CD4-positive, alpha-beta T cell treated with Interleukin-12 subunit alpha and Interleukin-12 subunit beta, for 1 hour (primary cell): ENCODE measurements at regions not wholly inside any gene's neighbourhood (a gene's known extent, or its start where the extent isn't known, plus 50 kb on each side); places are given as distances from the start of the nearest gene placed in this dataset.
"Not testable (repeated sequence)": the region's sequence is repeated elsewhere in the genome, so short reads cannot be mapped to it uniquely, and the experiment has no call there.

Source experiments
- DNase-seq: peaks from one replicate; pipeline ENCODE4 v3.0.0-alpha.2; 2020

DNA sequence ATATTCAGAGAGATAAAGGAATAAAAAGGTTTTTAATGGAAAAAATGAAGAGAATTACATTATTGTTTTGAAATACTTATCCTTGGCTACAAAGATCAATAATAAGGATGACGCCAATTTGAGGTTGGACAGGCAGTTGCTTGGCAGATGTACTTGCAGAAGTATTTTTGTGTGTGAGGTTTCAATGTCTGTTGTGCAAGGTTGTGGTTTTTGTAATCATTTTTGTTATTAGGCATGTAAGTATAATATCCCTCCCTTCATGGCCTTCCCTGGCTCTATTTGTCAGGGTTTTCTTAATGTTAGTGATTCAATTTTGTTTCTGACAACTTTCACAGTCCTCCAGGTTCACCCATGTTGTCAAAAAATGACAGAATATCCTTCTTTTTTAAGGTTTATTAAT is 105.9 kb downstream of the OTOL1 start:
- no peak for DNase-seq

DNA sequence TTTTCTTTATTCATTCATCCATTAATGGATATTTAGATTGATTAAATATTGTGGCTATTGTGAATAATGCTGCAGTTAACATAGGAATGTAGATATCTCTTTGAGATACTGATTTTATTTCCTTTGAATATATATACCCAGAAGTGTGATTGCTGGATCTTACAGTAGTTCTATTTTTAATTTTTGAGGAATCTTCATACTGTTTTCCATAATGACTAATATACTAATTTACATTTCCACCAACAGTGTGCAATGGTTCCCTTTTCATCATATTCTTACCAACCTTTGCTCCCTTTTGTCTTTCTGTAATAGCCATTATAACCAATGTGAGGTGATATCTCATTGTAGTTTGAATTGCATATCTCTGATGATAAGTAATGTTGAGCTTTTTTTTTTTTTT is 106.3 kb downstream of the OTOL1 start:
- DNase-seq, result no peak

DNA sequence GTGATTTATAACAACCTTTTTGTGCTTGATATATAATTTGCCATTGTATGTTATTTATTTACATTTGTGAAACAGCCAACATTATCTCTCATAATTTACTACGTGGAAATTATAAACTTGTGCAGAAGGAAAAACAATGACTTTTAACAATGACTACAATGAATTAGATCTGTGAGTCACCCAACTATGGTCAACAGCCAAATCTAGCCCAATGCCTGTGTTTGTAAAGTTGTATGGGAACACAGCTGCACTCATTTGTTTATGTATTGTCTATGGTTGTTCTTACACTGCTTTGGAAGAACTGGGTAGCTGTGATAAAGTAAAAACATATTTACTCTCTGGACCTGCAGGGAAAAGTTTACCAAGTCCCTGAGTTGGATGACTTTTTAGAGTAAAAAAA is 110.4 kb downstream of the OTOL1 start:
- DNase-seq, result no peak

DNA sequence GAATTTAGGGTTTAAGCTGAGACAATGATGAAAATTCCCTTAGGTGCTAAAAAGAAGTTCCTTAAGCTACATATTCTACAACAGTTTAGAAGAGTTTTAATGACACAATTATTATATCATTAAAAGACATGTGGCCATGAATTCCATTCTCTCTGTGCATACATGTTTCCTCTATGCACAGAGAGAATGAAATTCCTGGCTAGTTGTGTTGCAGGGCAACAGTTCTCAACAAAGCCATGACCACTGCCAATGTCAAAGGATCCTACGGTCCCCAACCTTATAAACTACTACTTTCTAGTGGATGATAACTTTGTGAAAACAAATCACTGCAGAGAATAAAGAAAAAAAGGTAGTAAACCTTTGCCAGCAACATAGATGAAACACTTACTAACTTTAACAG is 122.7 kb downstream of the OTOL1 start:
- no peak for DNase-seq

DNA sequence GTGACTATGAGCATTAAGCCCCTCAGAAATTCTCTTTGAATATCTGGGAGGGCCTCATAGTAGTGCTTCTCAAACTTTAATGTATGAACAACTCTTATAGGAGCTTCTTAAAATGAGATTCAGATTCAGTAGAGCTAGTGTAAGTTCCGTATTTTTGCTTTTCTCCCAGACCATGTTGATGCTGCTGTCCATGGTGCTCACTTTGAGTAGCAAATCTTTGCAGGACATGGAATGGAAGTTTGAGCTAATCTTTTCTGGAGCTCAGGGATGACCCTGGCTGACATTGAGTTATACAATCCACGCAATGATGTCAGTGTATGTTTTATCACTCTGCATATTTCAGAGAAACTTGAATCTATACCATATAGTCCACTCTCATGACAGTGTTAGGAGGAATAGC is 134.2 kb downstream of the OTOL1 start:
- no peak for DNase-seq

DNA sequence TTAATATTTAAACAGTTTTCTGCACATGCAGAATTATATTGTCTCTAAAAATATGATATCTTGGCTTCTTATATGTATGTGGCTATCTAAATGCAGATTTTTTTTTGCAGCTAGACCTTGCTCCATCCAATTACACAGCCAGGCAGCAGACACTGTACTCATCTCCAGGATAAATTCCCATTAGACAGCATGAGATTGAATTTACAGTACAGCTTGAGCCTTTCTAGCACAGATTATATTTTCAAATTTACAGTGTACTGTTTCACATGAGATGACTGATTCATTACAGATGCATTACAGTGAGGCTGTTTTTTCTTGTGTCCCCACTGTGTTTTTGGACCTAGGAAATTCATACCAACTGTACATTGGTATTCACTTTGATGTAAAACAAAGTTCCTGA is 134.9 kb downstream of the OTOL1 start:
- DNase-seq, result no peak

DNA sequence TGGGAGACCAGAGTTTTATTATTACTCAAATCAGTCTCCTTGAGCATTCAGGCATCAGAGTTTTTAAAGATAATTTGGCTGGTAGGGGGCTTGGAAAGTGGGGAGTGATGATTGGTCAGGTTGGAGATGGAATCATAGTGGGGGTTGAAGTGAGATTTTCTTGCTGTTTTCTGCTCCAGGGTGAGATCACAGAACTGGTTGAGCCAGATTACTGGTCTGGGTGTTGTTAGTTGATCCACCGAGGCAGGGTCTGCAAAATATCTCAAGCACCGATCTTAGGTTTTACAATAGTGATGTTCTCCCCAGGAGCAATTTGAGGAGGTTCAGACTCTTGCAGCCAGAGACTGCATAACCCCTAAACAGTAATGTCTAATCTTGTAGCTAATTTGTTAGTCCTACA is 141.0 kb downstream of the OTOL1 start:
- no peak for DNase-seq

DNA sequence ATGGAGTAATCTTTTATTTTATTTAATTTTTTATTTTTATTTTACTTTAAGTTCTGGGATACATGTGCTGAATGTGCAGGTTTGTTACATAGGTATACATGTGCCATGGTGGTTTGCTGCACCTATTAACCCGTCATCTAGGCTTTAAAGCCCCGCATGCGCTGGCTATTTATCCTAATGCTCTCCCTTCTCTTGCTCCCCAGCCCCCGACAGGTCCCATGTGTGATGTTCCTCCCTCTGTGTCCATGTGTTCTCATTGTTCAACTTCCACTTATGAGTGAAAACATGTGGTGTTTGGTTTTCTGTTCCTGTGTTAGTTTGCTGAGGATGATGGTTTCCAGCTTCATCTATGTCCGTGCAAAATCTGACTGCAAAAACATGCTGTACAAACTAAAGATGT is 142.5 kb downstream of the OTOL1 start:
- not testable (repeated sequence) for DNase-seq

DNA sequence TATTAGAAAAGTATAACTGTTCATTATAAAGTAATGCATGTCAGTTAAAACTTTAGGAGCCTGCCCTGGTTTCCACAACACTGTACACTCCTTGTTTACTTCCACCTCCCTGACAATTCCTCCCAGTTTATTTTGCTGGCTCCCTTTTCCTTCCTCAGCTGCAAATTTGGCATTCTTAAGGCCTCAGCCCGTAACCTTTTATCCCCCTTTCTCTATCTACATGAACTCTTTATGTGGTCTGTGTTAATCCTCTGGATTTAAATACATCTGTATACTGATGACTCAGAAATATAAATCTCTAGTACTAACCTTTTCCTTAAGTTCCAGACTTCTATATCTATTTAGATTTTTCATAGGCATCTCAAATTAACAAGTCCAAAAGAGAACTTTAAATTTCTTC is 143.6 kb downstream of the OTOL1 start:
- no peak for DNase-seq

DNA sequence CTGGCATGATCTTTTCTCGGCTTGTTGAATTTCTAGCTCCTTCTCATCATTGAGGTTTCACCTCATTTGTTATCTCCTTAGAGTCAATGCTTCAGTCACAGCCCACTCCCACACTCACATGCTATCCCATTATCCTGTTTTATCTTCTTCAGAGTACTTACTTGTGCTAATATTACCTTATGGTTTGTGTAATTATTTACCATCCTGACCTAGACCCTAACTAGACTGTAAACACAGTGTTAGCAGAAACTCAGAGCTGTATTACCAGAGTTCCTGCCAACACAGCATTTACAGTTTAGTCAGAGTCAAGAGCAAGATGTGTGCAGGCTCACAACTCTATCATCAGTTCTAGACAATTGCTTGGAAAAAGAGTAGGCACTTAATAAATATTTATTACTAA is 144.7 kb downstream of the OTOL1 start:
- DNase-seq, result no peak

DNA sequence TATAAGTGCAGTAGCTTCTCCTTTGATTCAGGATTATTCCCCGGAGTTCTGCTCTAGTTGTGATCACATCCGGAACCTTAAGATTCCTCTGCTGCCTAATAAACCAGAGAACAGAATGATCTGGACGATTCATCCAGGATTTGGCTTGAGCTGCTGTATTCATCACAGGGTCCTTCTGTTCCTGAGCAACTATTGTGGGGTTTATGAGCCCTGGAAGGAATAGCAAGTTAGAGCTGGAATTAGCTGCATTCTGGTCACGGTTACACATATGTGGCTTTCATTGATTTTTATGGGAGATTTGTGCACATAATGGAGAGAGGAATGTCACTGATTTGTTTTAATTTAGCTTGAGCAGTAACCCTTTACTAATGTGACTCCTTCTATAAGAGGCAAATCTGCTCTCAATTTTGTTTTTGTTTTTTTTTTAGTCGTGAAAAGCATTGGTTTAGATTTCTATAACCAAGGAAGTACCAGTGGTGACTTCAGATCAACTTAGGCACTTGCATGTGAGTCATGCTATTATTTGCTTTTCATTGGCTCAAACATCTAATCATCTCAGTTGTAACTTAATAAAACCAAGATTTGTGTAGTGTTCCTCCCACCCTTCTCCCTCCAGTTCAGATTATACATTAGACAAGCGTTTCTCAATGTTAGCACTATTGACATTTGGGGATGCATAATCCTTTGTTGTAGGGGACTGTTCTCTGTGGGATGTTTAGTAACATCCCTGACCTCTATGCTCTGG is 148.5 kb downstream of the OTOL1 start:
- DNase-seq, result no peak

DNA sequence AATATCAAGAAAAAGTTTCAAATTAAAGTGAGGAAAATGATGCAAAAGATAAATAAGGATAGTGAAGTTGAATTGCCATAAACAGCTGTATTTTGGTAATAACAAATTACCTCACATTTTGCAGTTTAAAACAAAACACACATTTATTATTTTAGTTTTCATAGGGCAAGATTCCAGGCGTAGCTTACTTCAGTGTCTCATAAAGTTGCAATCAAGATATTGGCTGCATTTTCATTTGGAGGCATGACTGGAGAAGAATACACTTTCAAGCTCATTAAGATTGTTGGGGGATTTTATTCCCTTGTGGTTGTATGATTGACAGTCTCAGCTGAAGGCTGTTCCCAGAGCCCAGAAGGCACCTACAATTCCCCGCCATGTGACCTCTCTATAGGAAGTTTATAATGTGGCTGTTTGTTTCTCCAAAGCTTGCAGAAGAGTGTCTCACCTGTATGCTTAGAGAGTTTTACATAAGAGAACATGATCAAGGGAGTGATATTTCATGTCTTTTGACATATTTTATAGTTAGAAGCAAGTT is 151.4 kb downstream of the OTOL1 start:
- no peak for DNase-seq

DNA sequence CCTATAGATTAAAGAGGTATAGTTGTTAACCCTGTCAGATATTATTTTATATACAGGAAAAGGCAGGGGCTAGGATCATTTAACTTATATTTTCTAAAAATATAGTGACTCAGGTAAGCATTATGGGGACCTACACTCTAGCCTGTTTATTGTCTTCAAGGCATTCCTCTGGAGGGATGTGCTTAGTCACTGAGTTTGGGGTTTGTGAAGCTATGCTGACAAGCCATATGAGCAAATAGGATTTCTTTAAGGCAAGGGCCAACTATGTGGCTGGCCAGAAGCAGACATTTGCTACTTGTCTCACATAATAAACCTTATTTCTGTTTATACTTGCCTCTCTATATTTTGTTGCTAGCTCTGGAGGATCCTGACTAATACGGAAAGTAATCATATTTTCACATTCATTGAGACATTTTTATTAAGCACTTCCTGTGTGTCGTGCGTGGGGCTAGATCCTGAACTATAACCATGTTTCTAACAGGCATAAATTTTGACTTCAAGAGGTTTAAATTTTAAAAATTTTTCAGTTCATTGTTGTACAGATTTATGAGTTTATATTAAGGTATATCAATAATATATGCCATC is 153.4 kb downstream of the OTOL1 start:
- no peak for DNase-seq

DNA sequence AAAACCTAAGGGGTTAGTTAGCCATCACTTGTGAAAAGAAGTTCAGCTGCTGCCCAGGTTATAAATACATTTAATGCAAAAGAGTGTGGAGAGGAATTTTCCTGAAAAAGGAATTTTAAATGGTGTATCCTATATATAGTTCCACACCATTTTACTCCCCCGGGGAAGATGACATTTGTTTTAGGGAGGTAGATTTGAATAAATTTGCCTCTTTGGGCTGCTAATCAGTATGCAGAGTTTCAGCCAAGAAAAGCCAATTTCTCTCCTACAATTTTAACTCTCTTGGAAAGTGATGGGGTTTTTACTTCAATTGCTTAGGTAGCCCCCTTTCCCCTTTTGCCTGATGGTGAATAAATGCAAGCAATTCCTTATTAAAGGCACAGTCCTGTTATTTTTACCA is 161.2 kb downstream of the OTOL1 start:
- DNase-seq, result no peak

DNA sequence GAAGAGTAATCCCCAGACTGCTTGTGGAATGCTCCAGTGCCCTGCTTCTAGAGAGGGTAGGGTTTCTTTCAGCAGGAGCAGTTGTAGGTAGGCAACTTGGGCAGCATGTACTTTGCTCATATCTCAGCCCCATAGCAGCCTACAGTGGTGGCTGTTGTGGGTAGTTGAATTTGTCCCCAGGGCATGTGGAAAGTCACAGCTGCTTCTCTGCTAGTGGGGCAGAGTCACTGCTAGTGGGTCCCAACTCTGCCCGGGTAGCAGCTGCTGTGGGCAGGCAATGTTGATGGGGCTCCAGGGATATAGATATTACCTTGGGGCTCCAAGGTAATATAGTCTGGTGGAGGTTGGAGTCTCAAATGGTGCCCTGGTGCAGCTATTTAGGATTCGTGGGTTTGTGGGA is 174.5 kb downstream of the OTOL1 start:
- DNase-seq, result no peak

DNA sequence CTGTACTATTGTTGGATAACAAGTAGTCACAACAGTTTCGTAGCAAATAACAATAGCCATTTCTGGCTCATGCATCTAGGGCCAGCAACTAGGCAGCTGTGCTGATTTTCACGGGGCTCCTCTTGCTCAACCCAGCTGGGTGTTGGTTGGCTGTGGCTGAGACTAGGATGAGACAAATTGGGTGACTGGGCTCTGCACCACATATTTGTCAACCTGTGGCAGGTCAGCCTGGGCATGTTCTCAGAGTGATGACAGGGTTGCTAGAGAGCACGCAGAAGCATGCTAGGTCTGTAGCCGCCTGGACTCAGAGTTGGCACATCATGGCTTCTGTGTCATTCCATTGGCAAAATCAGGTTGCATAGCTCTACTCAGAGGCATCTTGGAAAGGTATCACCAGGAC is 175.9 kb downstream of the OTOL1 start:
- DNase-seq, result no peak

DNA sequence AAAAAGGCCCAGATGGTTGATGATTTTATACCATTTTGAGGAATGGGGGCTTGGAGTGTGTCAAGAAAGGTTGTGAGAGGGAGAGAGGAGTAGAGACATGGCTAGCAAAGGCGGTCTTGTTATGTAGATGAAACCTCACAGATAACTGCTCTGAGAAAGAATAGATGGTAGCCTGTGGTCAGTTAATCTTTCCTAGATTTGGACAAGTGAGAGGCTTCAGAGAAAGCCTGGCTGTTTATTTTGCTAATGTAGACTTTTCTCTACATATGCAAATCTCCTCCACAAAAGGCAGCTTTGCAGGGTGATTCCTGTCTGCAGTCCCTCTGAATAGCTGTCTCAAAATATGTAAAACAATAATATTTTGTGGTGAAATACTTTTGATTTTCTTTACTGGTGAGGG is 177.3 kb downstream of the OTOL1 start:
- DNase-seq, result no peak

DNA sequence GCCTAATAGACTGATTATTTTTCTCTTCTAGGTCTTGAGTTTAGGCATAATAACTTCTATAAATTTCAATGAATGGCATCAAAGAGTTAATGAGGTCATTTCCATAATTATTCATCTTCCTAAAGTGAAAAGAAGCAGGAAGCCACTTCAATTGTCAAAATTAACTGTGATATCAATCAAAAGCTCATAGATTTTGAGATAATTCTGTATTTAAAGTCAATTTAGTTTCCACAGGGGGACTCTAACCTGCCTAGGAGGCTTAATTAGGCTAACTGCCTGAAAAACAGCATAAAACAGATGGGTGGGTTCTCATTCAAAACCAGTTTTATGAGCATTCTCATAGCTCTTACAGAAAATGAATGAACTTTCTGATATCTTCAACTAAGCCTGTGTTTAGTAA is 177.8 kb downstream of the OTOL1 start:
- no peak for DNase-seq

DNA sequence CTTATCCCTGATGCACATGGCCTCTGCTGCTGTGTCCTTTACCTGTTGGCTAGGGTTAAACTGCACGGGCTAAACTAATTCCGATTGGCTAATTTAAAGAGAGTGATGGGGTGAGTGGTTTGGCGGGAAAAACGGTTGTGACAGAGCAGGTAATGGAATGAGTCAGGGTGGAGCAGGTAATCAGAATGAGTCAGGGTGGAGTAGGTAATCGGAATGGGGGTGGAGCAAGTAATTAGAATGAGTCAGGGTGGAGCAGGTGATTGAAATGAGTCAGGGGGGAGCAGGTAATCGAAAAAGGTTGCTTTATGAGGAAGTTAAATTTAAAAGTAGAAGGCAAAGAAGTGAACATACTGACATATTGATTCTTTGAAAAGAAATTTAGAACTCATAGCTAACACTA is 185.2 kb downstream of the OTOL1 start:
- DNase-seq, result not testable (repeated sequence)

DNA sequence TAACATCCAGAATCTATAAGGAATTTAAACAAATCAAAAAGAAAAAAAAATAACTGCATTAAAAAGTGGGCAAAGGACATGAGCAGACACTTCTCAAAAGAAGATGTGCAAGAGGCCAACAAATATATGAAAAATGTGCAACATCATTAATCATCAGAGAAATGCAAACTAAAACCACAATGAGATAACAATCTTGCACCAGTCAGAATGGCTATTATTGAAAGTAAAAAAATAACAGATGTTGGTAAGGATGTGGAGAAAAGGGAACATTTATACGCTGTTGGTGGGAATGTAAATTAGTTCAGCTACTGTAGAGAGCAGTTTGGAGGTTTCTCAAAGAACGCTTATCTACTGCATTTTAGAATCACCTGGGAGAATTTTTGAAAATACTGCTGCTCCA is 186.1 kb downstream of the OTOL1 start:
- DNase-seq, result no peak

DNA sequence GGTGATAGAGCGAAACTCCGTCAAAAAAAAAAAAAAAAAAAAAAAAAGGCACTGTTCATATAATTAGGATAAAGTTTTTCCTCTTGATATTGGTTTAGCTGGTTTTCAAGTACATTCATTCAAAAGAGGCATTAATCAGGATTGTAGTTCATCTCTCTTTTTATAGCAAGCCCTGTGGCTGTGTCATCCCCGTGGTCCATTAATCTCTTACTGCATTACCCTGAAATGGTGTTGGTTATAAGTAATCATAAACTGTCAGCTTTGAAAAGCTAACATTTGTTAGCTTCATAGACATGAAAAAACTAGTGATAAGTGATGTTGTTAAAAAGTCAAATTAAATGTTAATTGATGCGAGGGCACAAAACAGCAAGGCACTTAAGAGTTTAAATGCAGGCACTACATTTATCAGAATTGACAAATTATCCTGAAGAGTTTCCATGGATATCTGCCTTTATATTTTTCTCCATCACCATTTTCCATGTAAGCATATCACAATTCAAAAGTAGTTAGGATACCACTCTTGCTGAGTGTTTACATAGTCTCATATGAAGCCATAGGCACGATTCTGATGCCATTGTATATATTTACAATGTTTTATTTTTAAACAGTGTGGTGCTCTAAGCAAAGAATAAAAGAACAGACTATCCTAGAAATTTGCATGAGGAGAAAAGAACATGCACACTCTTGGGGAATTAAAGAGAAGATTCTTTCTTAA is 193.1 kb downstream of the OTOL1 start:
- DNase-seq, result no peak

DNA sequence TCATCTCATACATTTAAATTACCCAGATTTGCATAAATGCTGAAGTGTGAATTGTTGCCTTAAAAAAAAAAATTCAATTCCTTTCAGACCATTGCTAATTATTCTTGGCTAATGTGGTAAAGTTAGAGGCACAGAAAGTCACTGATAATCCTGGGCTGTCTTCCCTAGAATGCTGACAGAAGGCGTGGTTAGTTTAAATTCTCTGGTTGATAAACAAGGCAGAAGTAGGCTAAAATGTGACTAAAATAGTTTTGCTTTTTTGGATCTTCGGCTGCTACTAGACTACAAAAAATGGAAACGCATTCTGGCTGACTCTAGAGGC is 193.7 kb downstream of the OTOL1 start:
- DNase-seq, result no peak

DNA sequence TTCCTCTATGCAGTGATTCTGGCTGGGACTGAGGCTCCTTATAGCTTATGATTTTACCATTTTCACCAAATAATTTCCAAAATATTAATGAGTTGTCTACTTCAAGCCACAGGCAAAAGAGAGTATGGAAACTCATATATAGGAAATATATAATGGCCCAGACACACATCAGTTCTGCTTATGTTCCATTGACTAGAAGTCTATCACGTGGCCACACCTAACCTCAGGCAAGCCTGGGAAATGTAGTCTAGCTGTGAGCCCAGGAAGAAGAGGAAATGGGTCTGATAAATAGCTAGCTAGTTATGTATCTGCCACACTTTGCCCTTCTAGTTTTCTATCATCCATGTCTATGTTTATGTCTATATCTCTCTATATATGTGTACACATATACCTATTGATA is 195.1 kb downstream of the OTOL1 start:
- DNase-seq, result no peak
